Right lobe of liver (tissue), 6 donors: ENCODE measurements at regions not wholly inside any gene's neighbourhood (a gene's known extent, or its start where the extent isn't known, plus 50 kb on each side); places are given as distances from the start of the nearest gene placed in this dataset.

Experiments
- ATAC-seq, 4 donors: fragments of 200-7000 bp; cut with Tn5 transposase; one replicate each; pipeline ENCODE4 v1.9.1; 2020; ENCODE audit warnings: mild to moderate bottlenecking in 4 of 4, moderate library complexity in 4 of 4
- DNase-seq, 3 donors: peaks; one replicate each; pipeline ENCODE4 v3.0.0-alpha.2; 2020
- H3K27ac ChIP-seq, 3 donors: fragments of 200-600 bp; one replicate each; pipeline ENCODE4 v1.8.0; 2022
- H3K27me3 ChIP-seq, 2 donors: fragments of 200-600 bp; one replicate each; pipeline ENCODE4 v1.8.0; 2022
- H3K36me3 ChIP-seq, 4 donors: fragments of 200-600 bp; sonication (generic) in 1 of 4; one replicate each; pipeline versions ENCODE4 v1.5.1 to v1.8.0; 2017 to 2022; ENCODE audit warnings: control low read depth in 1 of 4
- H3K4me1 ChIP-seq, 4 donors: fragments of 200-600 bp; sonication (generic) in 1 of 4; one replicate each; pipeline versions ENCODE4 v1.5.1 to v1.8.0; 2017 to 2022; ENCODE audit warnings: control low read depth in 1 of 4
- H3K4me3 ChIP-seq, 3 donors: fragments of 200-600 bp; one replicate each; pipeline ENCODE4 v1.8.0; 2022
- H3K9me3 ChIP-seq, 4 donors: fragments of 200-600 bp; sonication (generic) in 1 of 4; one replicate each; pipeline versions ENCODE4 v1.5.1 to v1.8.0; 2017 to 2022; ENCODE audit warnings: control low read depth in 1 of 4
- CTCF ChIP-seq, 4 donors: fragments of 200-600 bp in 3 of 4; fragments of 450-650 bp in 1 of 4; IDR thresholded peaks; one replicate each; pipeline versions ENCODE4 v1.5.1 to v1.8.0; 2016 to 2022; ENCODE audit warnings: antibody characterized with exemption in 4 of 4, mild to moderate bottlenecking in 2 of 4
- POLR2A ChIP-seq: fragments of 450-650 bp; IDR thresholded peaks from one replicate; pipeline ENCODE4 v1.6.1; 2017; ENCODE audit warnings: antibody characterized with exemption, mild to moderate bottlenecking
- WGBS: methylation state at CpG from one replicate; pipeline ENCODE4 v1.1.6; 2018; ENCODE audit warnings: low coverage, low lambda C conversion rate; ENCODE audit not compliant: insufficient coverage; ENCODE audit errors: missing lambda C conversion rate; 5-methylcytosine and 5-hydroxymethylcytosine counted together
- intact Hi-C, 2 donors: fragments of 100-400 bp; cut with DNase I; formaldehyde crosslinking; loops; one replicate each; pipeline versions ENCODE4 v1.11.2 to v1.14.1; 2022
- donor health status: DM: no; HTN: yes; CAD: no.
- donor health status: DM: no; HTN: no; CAD: no.
- donor health status: DM: no; HTN: no; CAD: no.
- donor health status: DM: no; HTN: yes; CAD: no.
- donor health status: DM: no; HTN: yes; CAD: no.

- intact Hi-C loops = no loop called here
- no peak for ATAC-seq
- H3K27ac ChIP-seq = no peak overlapping the region
Measured at GRCh38 chr2:67095121-67095520, 302.0 kb upstream of the ETAA1 start.

GRCh38 chr2:67096886-67097285 lies 300.2 kb upstream of the ETAA1 start:
- H3K27ac ChIP-seq = no peak overlapping the region
- no peak for ATAC-seq
- intact Hi-C loops = no loop called here

More at GRCh38 chr2:67095121-67095520, 302.0 kb upstream of the ETAA1 start:
- H3K27me3 ChIP-seq = no peaks in the 10 kb centered on the region
- 61% methylated on average over 7 of the region's 7 CpGs for WGBS
- no peaks in the 10 kb centered on the region for H3K9me3 ChIP-seq
- DNase-seq = no peak
- no peak for TF ChIP-seq POLR2A
- TF ChIP-seq CTCF (IDR thresholded peaks at IDR 0.05) = no peak
- no peak overlapping the region for H3K4me3 ChIP-seq
- no peaks in the 10 kb centered on the region for H3K4me1 ChIP-seq
- H3K36me3 ChIP-seq = no peaks in the 10 kb centered on the region

GRCh38 chr2:67103157-67103556 lies 294.0 kb upstream of the ETAA1 start:
- DNase-seq (no peak), ATAC-seq (no peak)
- no peaks in the 10 kb centered on the region for H3K4me1 ChIP-seq
- H3K27ac ChIP-seq = no peak overlapping the region
- no peak overlapping the region for H3K4me3 ChIP-seq
- H3K9me3 ChIP-seq = peaks cover 0 to 15% (median 5%) of the 10 kb centered on the region in 4 donors
- no peak for TF ChIP-seq CTCF (IDR thresholded peaks at IDR 0.05)
- TF ChIP-seq POLR2A = no peak
- no peaks in the 10 kb centered on the region for H3K36me3 ChIP-seq
- intact Hi-C loops = no loop called here
- no peaks in the 10 kb centered on the region for H3K27me3 ChIP-seq

More at GRCh38 chr2:67096886-67097285, 300.2 kb upstream of the ETAA1 start:
- no peak for DNase-seq
- Histone ChIP-seq H3K27me3 (no peaks in the 10 kb centered on the region), H3K36me3 (no peaks in the 10 kb centered on the region), H3K4me1 (no peaks in the 10 kb centered on the region), H3K4me3 (no peak overlapping the region), H3K9me3 (no peaks in the 10 kb centered on the region)
- no peak for TF ChIP-seq CTCF (IDR thresholded peaks at IDR 0.05)
- no peak for TF ChIP-seq POLR2A

GRCh38 chr2:67108231-67108630 lies 288.9 kb upstream of the ETAA1 start:
- intact Hi-C loops = no loop called here
- TF ChIP-seq CTCF (IDR thresholded peaks at IDR 0.05) (no peak), POLR2A (no peak)
- H3K27ac ChIP-seq = no peak overlapping the region
- H3K4me3 ChIP-seq = no peak overlapping the region
- peaks cover 0 to 8% (median 4%) of the 10 kb centered on the region in 4 donors for H3K9me3 ChIP-seq
- no peaks in the 10 kb centered on the region for H3K27me3 ChIP-seq
- H3K4me1 ChIP-seq = no peaks in the 10 kb centered on the region
- H3K36me3 ChIP-seq = no peaks in the 10 kb centered on the region
- DNase-seq (no peak), ATAC-seq (no peak)
- WGBS = 17% methylated on average over 2 of the region's 2 CpGs

- H3K27me3 ChIP-seq = no peaks in the 10 kb centered on the region
- ATAC-seq = no peak
- H3K4me3 ChIP-seq = no peak overlapping the region
- no peaks in the 10 kb centered on the region for H3K4me1 ChIP-seq
- H3K36me3 ChIP-seq = no peaks in the 10 kb centered on the region
- no peak for DNase-seq
- intact Hi-C loops = no loop called here
- TF ChIP-seq POLR2A (no peak), CTCF (IDR thresholded peaks at IDR 0.05) (no peak)
- no peak overlapping the region for H3K27ac ChIP-seq
- no peaks in the 10 kb centered on the region for H3K9me3 ChIP-seq
- WGBS = 72% methylated on average over 1 of the region's 1 CpG
Measured at GRCh38 chr2:67124531-67124930, 272.6 kb upstream of the ETAA1 start.
